ENCODE measurements at regions not wholly inside any gene's neighbourhood (a gene's known extent, or its start where the extent isn't known, plus 50 kb on each side); places are given as distances from the start of the nearest gene placed in this dataset.

- TF ChIP-seq, protein P1, sequence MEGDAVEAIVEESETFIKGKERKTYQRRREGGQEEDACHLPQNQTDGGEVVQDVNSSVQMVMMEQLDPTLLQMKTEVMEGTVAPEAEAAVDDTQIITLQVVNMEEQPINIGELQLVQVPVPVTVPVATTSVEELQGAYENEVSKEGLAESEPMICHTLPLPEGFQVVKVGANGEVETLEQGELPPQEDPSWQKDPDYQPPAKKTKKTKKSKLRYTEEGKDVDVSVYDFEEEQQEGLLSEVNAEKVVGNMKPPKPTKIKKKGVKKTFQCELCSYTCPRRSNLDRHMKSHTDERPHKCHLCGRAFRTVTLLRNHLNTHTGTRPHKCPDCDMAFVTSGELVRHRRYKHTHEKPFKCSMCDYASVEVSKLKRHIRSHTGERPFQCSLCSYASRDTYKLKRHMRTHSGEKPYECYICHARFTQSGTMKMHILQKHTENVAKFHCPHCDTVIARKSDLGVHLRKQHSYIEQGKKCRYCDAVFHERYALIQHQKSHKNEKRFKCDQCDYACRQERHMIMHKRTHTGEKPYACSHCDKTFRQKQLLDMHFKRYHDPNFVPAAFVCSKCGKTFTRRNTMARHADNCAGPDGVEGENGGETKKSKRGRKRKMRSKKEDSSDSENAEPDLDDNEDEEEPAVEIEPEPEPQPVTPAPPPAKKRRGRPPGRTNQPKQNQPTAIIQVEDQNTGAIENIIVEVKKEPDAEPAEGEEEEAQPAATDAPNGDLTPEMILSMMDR (IDR thresholded peaks at IDR 0.05), result no peak
- no peak for TF ChIP-seq POLR2A (IDR thresholded peaks at IDR 0.05)
Observed at GRCh38 chr2:239742377-239742776, 282.8 kb downstream of the NDUFA10 start.
